ENCODE measurements at regions not wholly inside any gene's neighbourhood (a gene's known extent, or its start where the extent isn't known, plus 50 kb on each side); places are given as distances from the start of the nearest gene placed in this dataset.

GRCh38 chrX:150164971-150165600 lies 198.0 kb upstream of the MAMLD1 start:
- CTCF ChIA-PET, result no interaction called here
- Histone ChIP-seq H3K4me3 (ENCODE audit: low read depth in 2 of 2, low read length in 1 of 2) (no peak overlapping the region), H3K9me3 (no peaks in the 10 kb centered on the region), H3K4me2 (no peak overlapping the region), H3F3A (replicated peaks; ENCODE audit: insufficient read depth) (no peaks in the 10 kb centered on the region), H3K4me1 (ENCODE audit: control insufficient read depth in 1 of 2, insufficient read depth in 2 of 2, low read depth in 1 of 2, low read length in 1 of 2) (no peaks in the 10 kb centered on the region; a peak in 1 of 4 replicates), H3K27me3 (ENCODE audit: insufficient read depth) (no peaks in the 10 kb centered on the region), H3K36me3 (replicated peaks in 1 of 2; ENCODE audit: control insufficient read depth in 1 of 2, insufficient read depth in 2 of 2, low read length in 1 of 2) (no peaks in the 10 kb centered on the region), H3K9me2 (no peaks in the 10 kb centered on the region), H2AFZ (ENCODE audit: low read depth) (no peak overlapping the region), H4K20me1 (ENCODE audit: insufficient read depth) (no peaks in the 10 kb centered on the region), H3K79me2 (ENCODE audit: insufficient read depth) (no peaks in the 10 kb centered on the region), H3K27ac (ENCODE audit: low read depth in 2 of 2, low read length in 1 of 2) (no peak overlapping the region), H3K9ac (no peak overlapping the region)
- POLR2A ChIA-PET, result no interaction called here
- no peak for TF ChIP-seq MEF2A (IDR thresholded peaks at IDR 0.05; ENCODE audit: borderline replicate concordance, low read depth)
- no peak for TF ChIP-seq TAF1 (IDR thresholded peaks at IDR 0.05; ENCODE audit: borderline replicate concordance, low read depth, low read length)
- no peak for TF ChIP-seq CHD2 (IDR thresholded peaks at IDR 0.05; ENCODE audit: low read length, partially characterized antibody)
- TF ChIP-seq REST (IDR thresholded peaks at IDR 0.05; ENCODE audit: low read depth, low read length), result no peak
- no peak for TF ChIP-seq FOXJ3 (CRISPR knock-in tag; IDR thresholded peaks at IDR 0.05)
- WGBS (ENCODE audit: low lambda C conversion rate), result 86% methylated on average over 4 of the region's 4 CpGs
- no peak for DNase-seq

GRCh38 chrX:150165776-150166610 lies 197.1 kb upstream of the MAMLD1 start:
- 47% methylated on average over 5 of the region's 6 CpGs for WGBS (ENCODE audit: low lambda C conversion rate)
- CTCF ChIA-PET, result no interaction called here

More at GRCh38 chrX:150165776-150166610, 197.1 kb upstream of the MAMLD1 start:
- H3K4me2 ChIP-seq, result no peak overlapping the region
- no peaks in the 10 kb centered on the region for H3K27me3 ChIP-seq (ENCODE audit: insufficient read depth)
- H4K20me1 ChIP-seq (ENCODE audit: insufficient read depth), result no peaks in the 10 kb centered on the region
- H2AFZ ChIP-seq (ENCODE audit: low read depth), result no peak overlapping the region
- H3K9me3 ChIP-seq, result no peaks in the 10 kb centered on the region
- H3K36me3 ChIP-seq (replicated peaks in 1 of 2; ENCODE audit: control insufficient read depth in 1 of 2, insufficient read depth in 2 of 2, low read length in 1 of 2), result no peaks in the 10 kb centered on the region
- H3K9ac ChIP-seq, result no peak overlapping the region
- no peak overlapping the region for H3K4me3 ChIP-seq (ENCODE audit: low read depth in 2 of 2, low read length in 1 of 2)
- no peak for TF ChIP-seq TCF12 (IDR thresholded peaks at IDR 0.05)
- no peak for TF ChIP-seq GATA2 (CRISPR knock-in tag; IDR thresholded peaks at IDR 0.05)
- no peak for TF ChIP-seq GABPA (IDR thresholded peaks at IDR 0.05; ENCODE audit: low read depth)
- TF ChIP-seq RXRA (IDR thresholded peaks at IDR 0.05; ENCODE audit: borderline replicate concordance, low read depth), result no peak
- TF ChIP-seq FOXM1 (IDR thresholded peaks at IDR 0.05; ENCODE audit: low read depth), result no peak
- TF ChIP-seq REST (IDR thresholded peaks at IDR 0.05; ENCODE audit: low read depth, low read length), result no peak
- no peak for TF ChIP-seq EZH2phosphoT487 (IDR thresholded peaks at IDR 0.05; ENCODE audit: borderline replicate concordance, low read depth)
- no peak for TF ChIP-seq SMC3 (IDR thresholded peaks at IDR 0.05; ENCODE audit: low read depth, low read length)
- no peak for TF ChIP-seq POLR2AphosphoS5 (IDR thresholded peaks at IDR 0.05; ENCODE audit: low read depth, low read length)
- TF ChIP-seq EP300 (IDR thresholded peaks at IDR 0.05; ENCODE audit: borderline replicate concordance in 1 of 2, low read depth in 1 of 2, low read length in 1 of 2), result no peak
- H3K27ac ChIP-seq (ENCODE audit: low read depth in 2 of 2, low read length in 1 of 2), result no peak overlapping the region
- no peak for DNase-seq
- H3K79me2 ChIP-seq (ENCODE audit: insufficient read depth), result no peaks in the 10 kb centered on the region
- no peaks in the 10 kb centered on the region; a peak in 1 of 4 replicates for H3K4me1 ChIP-seq (ENCODE audit: control insufficient read depth in 1 of 2, insufficient read depth in 2 of 2, low read depth in 1 of 2, low read length in 1 of 2)
- POLR2A ChIA-PET, result no interaction called here
- no peaks in the 10 kb centered on the region for H3F3A ChIP-seq (replicated peaks; ENCODE audit: insufficient read depth)
- H3K9me2 ChIP-seq, result no peaks in the 10 kb centered on the region
